ENCODE measurements at regions not wholly inside any gene's neighbourhood (a gene's known extent, or its start where the extent isn't known, plus 50 kb on each side); places are given as distances from the start of the nearest gene placed in this dataset.

DNA sequence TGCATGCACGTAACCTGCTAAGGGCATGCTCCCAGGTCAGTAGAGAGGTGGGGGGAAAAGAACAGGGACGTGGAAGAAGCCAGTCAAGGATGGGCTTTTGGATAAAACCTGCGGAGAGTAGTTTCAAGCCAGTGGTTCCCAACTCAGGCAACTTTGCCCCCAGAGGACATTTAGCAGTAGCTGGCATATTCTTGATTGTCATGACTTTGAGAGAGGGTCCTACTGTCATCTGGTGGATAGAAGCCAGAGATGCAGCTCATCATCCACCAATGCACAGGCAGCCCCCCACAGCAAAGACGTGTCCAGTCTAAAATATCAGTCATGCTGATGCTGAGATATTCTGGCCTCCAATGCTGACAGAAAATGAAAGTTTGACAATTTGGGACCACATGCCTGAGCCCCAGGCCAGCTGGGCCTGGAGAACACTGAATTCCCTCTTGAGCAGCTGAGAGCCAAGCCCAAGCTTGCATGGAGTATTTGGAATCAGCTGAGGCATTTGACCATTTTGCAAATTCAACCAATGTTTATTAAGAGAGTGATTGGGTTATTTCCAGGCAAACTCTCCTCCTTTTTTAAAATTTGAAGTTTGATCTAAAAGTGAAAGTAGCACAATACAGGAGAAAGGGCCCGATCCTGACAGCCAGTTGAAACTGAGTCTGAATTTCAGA, 110.0 kb upstream of the C7orf33 start:
- H2BK120ac ChIP-seq (ENCODE audit: low read depth, low read length): no peak overlapping the region

More for the DNA sequence above, 110.0 kb upstream of the C7orf33 start:
- no peak for TF ChIP-seq MXI1 (IDR thresholded peaks at IDR 0.05; ENCODE audit: borderline replicate concordance, low read depth, low read length)
- no peak for TF ChIP-seq RFX5 (IDR thresholded peaks at IDR 0.05; ENCODE audit: low read depth, low read length)
- TF ChIP-seq CEBPB (IDR thresholded peaks at IDR 0.05; ENCODE audit: low read depth, low read length): no peak
- no peak overlapping the region for H2BK20ac ChIP-seq (ENCODE audit: low read depth, low read length)
- no peak overlapping the region for H3K4ac ChIP-seq (ENCODE audit: low read depth, low read length)
- H3K4me2 ChIP-seq (ENCODE audit: low read depth, low read length): no peak overlapping the region
- no peaks in the 10 kb centered on the region for H3K36me3 ChIP-seq (ENCODE audit: control insufficient read depth, insufficient read depth, low read length)
- H3K14ac ChIP-seq (replicated peaks; ENCODE audit: low read depth, low read length): no peak overlapping the region
- no peak overlapping the region for H3K4me3 ChIP-seq (ENCODE audit: insufficient read depth, low read depth, low read length)
- no peaks in the 10 kb centered on the region for H3K4me1 ChIP-seq (ENCODE audit: control insufficient read depth, insufficient read depth, low read length)
- no peak overlapping the region for H3K9ac ChIP-seq (ENCODE audit: low read depth, low read length)
- no peak overlapping the region for H4K8ac ChIP-seq (ENCODE audit: low read depth in 2 of 2, low read length in 2 of 2)
- no peak overlapping the region for H2BK5ac ChIP-seq (ENCODE audit: low read depth, low read length, poor library complexity, severe bottlenecking)
- POLR2A ChIA-PET (ENCODE audit: unreplicated experiment): no interaction called here
- H4K91ac ChIP-seq (ENCODE audit: insufficient read depth, low read depth, low read length): no peak overlapping the region
- H2BK15ac ChIP-seq (ENCODE audit: low read depth, low read length): no peak overlapping the region
- CTCF ChIA-PET: no interaction called here
- H3K27ac ChIP-seq (ENCODE audit: insufficient read depth, low read length): no peak overlapping the region
- no peak overlapping the region for H2AK9ac ChIP-seq (replicated peaks; ENCODE audit: low read depth, low read length, poor library complexity)
- H3K27me3 ChIP-seq (ENCODE audit: control insufficient read depth, insufficient read depth, low read length): no peaks in the 10 kb centered on the region
- H3K56ac ChIP-seq (ENCODE audit: extremely low read depth, insufficient read depth, low read length): no peak overlapping the region
- H3K79me1 ChIP-seq (ENCODE audit: low read depth in 1 of 2, low read length in 2 of 2): no peaks in the 10 kb centered on the region
- no peak for ATAC-seq (ENCODE audit: low read depth)
- DNase-seq: no peak
- H2AK5ac ChIP-seq (ENCODE audit: low read depth, low read length): no peak overlapping the region
- BruUV-seq (replicated peaks): no TSS peak
- H2AFZ ChIP-seq (replicated peaks; ENCODE audit: low read length, poor library complexity): no peak overlapping the region
- no peaks in the 10 kb centered on the region for H3K9me3 ChIP-seq (ENCODE audit: control insufficient read depth, insufficient read depth, low read length)
- H4K5ac ChIP-seq (ENCODE audit: low read depth, low read length): no peak overlapping the region
- dilution Hi-C loops (cut with HindIII; ENCODE audit: low sequenced_read_pairs, unreplicated experiment) (no loop called here), intact Hi-C loops (cut with micrococcal nuclease) (no loop called here), in situ Hi-C loops (cut with MboI; ENCODE audit: low sequenced_read_pairs) (no loop called here)
- WGBS, 2 experiments (ENCODE audit: extremely low coverage in 2 of 2, insufficient read length in 1 of 2): 33% methylated on average over 1 of the region's 5 CpGs; no CpG with 5 or more reads in 1 of the 2 experiments
- no peaks in the 10 kb centered on the region for H3K9me1 ChIP-seq (ENCODE audit: insufficient read depth, low read length)
- no peaks in the 10 kb centered on the region for H4K20me1 ChIP-seq (ENCODE audit: insufficient read depth, low read length)
- H3K23ac ChIP-seq (ENCODE audit: low read depth, low read length): no peak overlapping the region
- no peak overlapping the region for H3K18ac ChIP-seq (ENCODE audit: low read depth, low read length)

Data from IMR-90 (cell line).